GM12873 (cell line): ENCODE measurements at regions not wholly inside any gene's neighbourhood (a gene's known extent, or its start where the extent isn't known, plus 50 kb on each side); places are given as distances from the start of the nearest gene placed in this dataset.

Experiments used
- CTCF ChIP-seq: IDR thresholded peaks from 2 replicates; pipeline ENCODE4 v1.5.1; 2012; ENCODE audit warnings: low read depth, mild to moderate bottlenecking, moderate library complexity, low read length, control low read depth; ENCODE audit not compliant: insufficient read depth; ENCODE audit errors: missing control alignments

GRCh38 chr12:131391399-131391798, 319.5 kb upstream of the SFSWAP start:
- TF ChIP-seq CTCF, result no peak

- TF ChIP-seq CTCF, result no peak
These were observed 314.8 kb upstream of the SFSWAP start for GRCh38 chr12:131395971-131396573.

- no peak for TF ChIP-seq CTCF
These were observed 313.3 kb upstream of the SFSWAP start for GRCh38 chr12:131397493-131398181.

- TF ChIP-seq CTCF, result no peak
These were observed 311.9 kb upstream of the SFSWAP start for GRCh38 chr12:131399000-131399399.

- TF ChIP-seq CTCF, result no peak
These were observed 308.0 kb upstream of the SFSWAP start for GRCh38 chr12:131402781-131403396.

- TF ChIP-seq CTCF, result no peak
These were observed 307.2 kb upstream of the SFSWAP start for GRCh38 chr12:131403676-131404075.

- TF ChIP-seq CTCF, result no peak
These were observed 306.2 kb upstream of the SFSWAP start for GRCh38 chr12:131404705-131405104.
